Suprapubic skin (tissue), 4 donors: ENCODE measurements at regions not wholly inside any gene's neighbourhood (a gene's known extent, or its start where the extent isn't known, plus 50 kb on each side); places are given as distances from the start of the nearest gene placed in this dataset.

Experiments used
- EP300 ChIP-seq: sonication (generic); formaldehyde crosslinking; IDR thresholded peaks from one replicate; pipeline ENCODE4 v1.6.1; 2017; ENCODE audit warnings: antibody characterized with exemption
- POLR2AphosphoS5 ChIP-seq, 3 donors: sonication (generic); formaldehyde crosslinking; IDR thresholded peaks; one replicate each; pipeline ENCODE4 v1.6.1; 2017; ENCODE audit warnings: antibody characterized with exemption in 3 of 3
- TF ChIP-seq, protein P1 (sequence below), 2 donors: fragments of 200-600 bp in 1 of 2; fragments of 450-650 bp in 1 of 2; sonication (generic) in 1 of 2; IDR thresholded peaks; one replicate each; pipeline ENCODE4 v1.5.1; 2016 to 2019; ENCODE audit warnings: antibody characterized with exemption in 2 of 2, mild to moderate bottlenecking in 1 of 2, moderate library complexity in 1 of 2

DNA sequence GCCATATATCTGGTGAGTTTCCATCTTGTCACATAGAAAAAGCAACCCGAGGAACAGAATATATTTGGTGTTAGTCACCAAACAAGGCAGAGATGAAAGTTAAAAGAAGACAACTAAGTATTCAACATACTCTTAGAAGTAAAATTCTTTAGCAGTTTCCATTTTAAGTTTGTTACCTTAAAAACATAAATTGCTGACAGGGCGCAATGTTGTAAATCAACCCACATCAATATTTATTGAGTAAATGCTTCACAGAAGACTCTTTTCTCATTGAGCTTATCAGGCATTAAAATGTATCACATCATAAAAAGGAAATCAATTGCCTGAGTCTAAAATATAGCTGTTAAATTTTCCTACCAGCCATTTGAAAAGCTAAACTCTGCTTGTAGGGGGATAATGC lies 603.0 kb downstream of the FBXO15 start:
- TF ChIP-seq, protein P1, sequence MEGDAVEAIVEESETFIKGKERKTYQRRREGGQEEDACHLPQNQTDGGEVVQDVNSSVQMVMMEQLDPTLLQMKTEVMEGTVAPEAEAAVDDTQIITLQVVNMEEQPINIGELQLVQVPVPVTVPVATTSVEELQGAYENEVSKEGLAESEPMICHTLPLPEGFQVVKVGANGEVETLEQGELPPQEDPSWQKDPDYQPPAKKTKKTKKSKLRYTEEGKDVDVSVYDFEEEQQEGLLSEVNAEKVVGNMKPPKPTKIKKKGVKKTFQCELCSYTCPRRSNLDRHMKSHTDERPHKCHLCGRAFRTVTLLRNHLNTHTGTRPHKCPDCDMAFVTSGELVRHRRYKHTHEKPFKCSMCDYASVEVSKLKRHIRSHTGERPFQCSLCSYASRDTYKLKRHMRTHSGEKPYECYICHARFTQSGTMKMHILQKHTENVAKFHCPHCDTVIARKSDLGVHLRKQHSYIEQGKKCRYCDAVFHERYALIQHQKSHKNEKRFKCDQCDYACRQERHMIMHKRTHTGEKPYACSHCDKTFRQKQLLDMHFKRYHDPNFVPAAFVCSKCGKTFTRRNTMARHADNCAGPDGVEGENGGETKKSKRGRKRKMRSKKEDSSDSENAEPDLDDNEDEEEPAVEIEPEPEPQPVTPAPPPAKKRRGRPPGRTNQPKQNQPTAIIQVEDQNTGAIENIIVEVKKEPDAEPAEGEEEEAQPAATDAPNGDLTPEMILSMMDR (IDR thresholded peaks at IDR 0.05), result no peak
- no peak for TF ChIP-seq POLR2AphosphoS5 (IDR thresholded peaks at IDR 0.05)
- no peak for TF ChIP-seq EP300
